Adrenal gland (tissue), 9 donors: ENCODE measurements at regions not wholly inside any gene's neighbourhood (a gene's known extent, or its start where the extent isn't known, plus 50 kb on each side); places are given as distances from the start of the nearest gene placed in this dataset.

ENCODE experiments used
- DNase-seq, 7 donors: peaks; one replicate each; pipeline ENCODE4 v3.0.0-alpha.2; 2019 to 2020
- H3K27ac ChIP-seq, 5 donors: fragments of 200-600 bp; sonication (generic) in 4 of 5; 1 replicate in 3 of 5; 2 replicates in 2 of 5; pipeline versions ENCODE4 v1.5.1 to v1.8.0; 2016 to 2020; ENCODE audit warnings: mild to moderate bottlenecking in 1 of 5
- H3K27me3 ChIP-seq: fragments of 200-600 bp; 2 replicates; pipeline ENCODE4 v1.8.0; 2021
- H3K36me3 ChIP-seq, 2 donors: fragments of 200-600 bp; replicated peaks in 1 of 2; 1 replicate in 1 of 2; 2 replicates in 1 of 2; pipeline versions ENCODE4 v1.5.1 to v1.8.0; 2018 to 2022
- H3K4me1 ChIP-seq, 2 donors: fragments of 200-600 bp; replicated peaks in 1 of 2; 1 replicate in 1 of 2; 2 replicates in 1 of 2; pipeline versions ENCODE4 v1.5.1 to v1.8.0; 2018 to 2021
- H3K4me3 ChIP-seq, 4 donors: fragments of 200-600 bp; sonication (generic) in 3 of 4; one replicate each; pipeline ENCODE4 v1.5.1; 2016 to 2018
- H3K9me3 ChIP-seq, 3 donors: fragments of 200-600 bp; sonication (generic) in 1 of 3; replicated peaks in 1 of 3; 1 replicate in 2 of 3; 2 replicates in 1 of 3; pipeline versions ENCODE4 v1.5.1 to v1.8.0; 2016 to 2021
- POLR2A ChIP-seq, 2 donors: fragments of 450-650 bp; IDR thresholded peaks; one replicate each; pipeline ENCODE4 v1.6.1; 2017; ENCODE audit warnings: antibody characterized with exemption in 2 of 2, mild to moderate bottlenecking in 2 of 2, moderate library complexity in 1 of 2
- WGBS, 4 donors: extraction: QIAGEN DNeasy Blood & Tissue Kit in 2 of 4; methylation state at CpG; one replicate each; pipeline versions ENCODE4 v1.1.5 to v1.1.7; 2013 to 2017; 5-methylcytosine and 5-hydroxymethylcytosine counted together
- intact Hi-C, 2 donors: fragments of 100-400 bp; cut with DNase I; formaldehyde crosslinking; loops; one replicate each; pipeline versions ENCODE4 v1.14.1 to v1.15.0; 2022 to 2023
- TF ChIP-seq, protein P1 (sequence below), 6 experiments: fragments of 450-650 bp in 4 of 6; fragments of 200-600 bp in 2 of 6; sonication (generic) in 1 of 6; IDR thresholded peaks; 1 replicate in 5 of 6; 2 replicates in 1 of 6; pipeline versions ENCODE4 v1.5.1 to v1.8.0; 2016 to 2021; ENCODE audit warnings: antibody characterized with exemption in 6 of 6, mild to moderate bottlenecking in 2 of 6, moderate library complexity in 1 of 6
- donor health status: healthy with polysubstance abuse.
- donor health status: Bipolar disorder and iron deficiency.
- donor health status: DM: yes; HTN: yes; CAD: no.
- donor health status: DM: no; HTN: no; CAD: no.
- donor health status: DM: no; HTN: no; CAD: no.

DNA sequence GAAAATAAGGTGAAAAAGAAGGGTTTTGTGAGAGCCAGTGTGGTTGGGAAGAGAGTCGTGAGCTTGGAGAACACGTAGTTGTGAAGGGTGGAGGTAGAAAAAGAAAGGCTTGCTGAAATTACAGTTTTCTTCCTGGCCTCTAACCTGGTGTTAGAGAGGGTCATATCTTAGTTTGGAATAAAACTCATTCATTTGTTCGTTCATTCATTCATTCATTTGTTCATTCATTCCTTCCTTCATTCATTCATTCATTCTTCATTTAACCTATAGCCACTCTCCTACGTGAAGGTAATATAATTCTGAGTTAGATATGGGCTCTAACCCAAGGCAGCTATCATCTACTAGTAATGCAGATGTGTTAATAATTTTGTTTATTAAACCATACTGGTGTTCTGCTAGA, 111.8 kb upstream of the ZNF521 start:
- DNase-seq, result no peak
- Histone ChIP-seq H3K27ac (no peak overlapping the region), H3K27me3 (no peaks in the 10 kb centered on the region), H3K9me3 (no peaks in the 10 kb centered on the region), H3K4me3 (no peak overlapping the region), H3K4me1 (peaks cover 7 to 12% of the 10 kb centered on the region in 2 donors), H3K36me3 (no peaks in the 10 kb centered on the region)
- intact Hi-C loops, result no loop called here
- no peak for TF ChIP-seq POLR2A (IDR thresholded peaks at IDR 0.05)
- TF ChIP-seq, protein P1, sequence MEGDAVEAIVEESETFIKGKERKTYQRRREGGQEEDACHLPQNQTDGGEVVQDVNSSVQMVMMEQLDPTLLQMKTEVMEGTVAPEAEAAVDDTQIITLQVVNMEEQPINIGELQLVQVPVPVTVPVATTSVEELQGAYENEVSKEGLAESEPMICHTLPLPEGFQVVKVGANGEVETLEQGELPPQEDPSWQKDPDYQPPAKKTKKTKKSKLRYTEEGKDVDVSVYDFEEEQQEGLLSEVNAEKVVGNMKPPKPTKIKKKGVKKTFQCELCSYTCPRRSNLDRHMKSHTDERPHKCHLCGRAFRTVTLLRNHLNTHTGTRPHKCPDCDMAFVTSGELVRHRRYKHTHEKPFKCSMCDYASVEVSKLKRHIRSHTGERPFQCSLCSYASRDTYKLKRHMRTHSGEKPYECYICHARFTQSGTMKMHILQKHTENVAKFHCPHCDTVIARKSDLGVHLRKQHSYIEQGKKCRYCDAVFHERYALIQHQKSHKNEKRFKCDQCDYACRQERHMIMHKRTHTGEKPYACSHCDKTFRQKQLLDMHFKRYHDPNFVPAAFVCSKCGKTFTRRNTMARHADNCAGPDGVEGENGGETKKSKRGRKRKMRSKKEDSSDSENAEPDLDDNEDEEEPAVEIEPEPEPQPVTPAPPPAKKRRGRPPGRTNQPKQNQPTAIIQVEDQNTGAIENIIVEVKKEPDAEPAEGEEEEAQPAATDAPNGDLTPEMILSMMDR (IDR thresholded peaks at IDR 0.05), result no peak
- WGBS, 4 donors, result 71 to 80% (median 75%) methylated on average over 4 of the region's 4 CpGs

DNA sequence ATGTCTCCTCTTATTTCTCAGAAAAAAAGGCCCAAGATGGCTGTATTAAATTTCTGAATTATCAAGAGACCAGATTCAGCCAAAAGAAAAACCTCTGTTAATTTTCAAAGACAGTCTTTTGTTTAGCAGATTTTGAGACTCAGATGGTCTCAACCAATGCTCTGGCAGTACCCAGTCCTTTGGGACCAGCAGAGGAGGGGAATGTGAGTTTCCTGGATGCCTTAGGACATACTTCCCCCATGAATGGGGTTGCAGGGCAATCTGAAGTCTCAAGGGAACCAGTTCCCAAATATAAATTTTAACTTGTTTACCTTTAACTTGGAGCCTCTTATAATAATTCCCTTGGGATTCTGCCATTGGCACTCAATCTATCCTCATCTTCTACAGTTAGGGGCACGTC, 107.8 kb upstream of the ZNF521 start:
- Histone ChIP-seq H3K4me1 (no peaks in the 10 kb centered on the region), H3K4me3 (no peak overlapping the region), H3K9me3 (no peaks in the 10 kb centered on the region), H3K27ac (no peak overlapping the region), H3K27me3 (no peaks in the 10 kb centered on the region), H3K36me3 (no peaks in the 10 kb centered on the region)
- WGBS, 4 donors, result 52 to 82% (median 79%) methylated on average over 1 of the region's 1 CpG
- TF ChIP-seq, protein P1 (IDR thresholded peaks at IDR 0.05), result no peak
- TF ChIP-seq POLR2A (IDR thresholded peaks at IDR 0.05), result no peak
- intact Hi-C loops, result no loop called here
- DNase-seq, result no peak

DNA sequence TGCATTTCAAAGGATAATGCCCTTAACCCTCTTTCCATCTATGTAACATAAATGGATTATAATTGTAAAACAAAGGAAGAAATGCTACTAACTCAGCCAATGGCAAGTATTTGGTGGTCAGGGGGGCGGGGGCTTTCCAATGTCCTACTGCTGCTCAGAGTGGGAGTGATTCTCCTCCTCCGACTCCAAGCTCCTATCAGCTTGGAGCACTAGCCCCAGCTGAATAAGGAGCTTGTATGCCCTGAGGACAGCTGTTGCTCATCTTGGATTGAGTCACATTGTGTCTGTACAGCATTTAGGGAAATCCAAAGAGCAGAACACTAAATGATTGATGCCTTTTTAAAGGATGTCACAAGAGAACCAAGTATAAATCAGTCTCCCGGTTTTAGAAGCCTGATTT, 105.6 kb upstream of the ZNF521 start:
- Histone ChIP-seq H3K4me1 (no peaks in the 10 kb centered on the region), H3K27ac (no peak overlapping the region), H3K36me3 (no peaks in the 10 kb centered on the region), H3K9me3 (no peaks in the 10 kb centered on the region), H3K27me3 (no peaks in the 10 kb centered on the region), H3K4me3 (no peak overlapping the region)
- DNase-seq, result peak in 2 of 7 donors; percentile 19 to 29
- TF ChIP-seq POLR2A (IDR thresholded peaks at IDR 0.05), result no peak
- TF ChIP-seq, protein P1 (IDR thresholded peaks at IDR 0.05), result no peak
- intact Hi-C loops, result no loop called here
- WGBS, 4 donors, result 39 to 62% (median 56%) methylated on average over 3 of the region's 3 CpGs

DNA sequence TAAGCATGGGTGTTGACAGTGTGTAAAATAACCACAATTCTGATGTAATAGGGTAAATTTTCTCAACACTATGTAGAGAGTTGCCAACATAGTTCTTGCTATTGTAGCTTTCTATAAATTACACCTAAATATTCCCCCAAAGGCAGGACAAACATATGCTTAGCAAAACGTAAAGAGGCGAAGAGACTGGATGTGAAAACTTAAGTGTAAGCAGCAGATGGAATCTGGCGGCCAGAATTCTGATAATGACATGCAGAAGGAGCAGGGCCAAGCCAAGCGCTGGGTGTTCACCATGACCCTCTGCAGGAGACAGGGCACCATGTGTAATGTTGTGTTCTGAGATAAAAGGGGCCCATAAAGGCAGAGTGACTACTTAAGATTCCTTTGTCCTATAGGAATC, 105.2 kb upstream of the ZNF521 start:
- no peaks in the 10 kb centered on the region for H3K27me3 ChIP-seq
- TF ChIP-seq, protein P1 (IDR thresholded peaks at IDR 0.05), result no peak
- no peak for TF ChIP-seq POLR2A (IDR thresholded peaks at IDR 0.05)
- intact Hi-C loops, result no loop called here
- no peaks in the 10 kb centered on the region for H3K36me3 ChIP-seq
- H3K9me3 ChIP-seq, result no peaks in the 10 kb centered on the region
- no peak for DNase-seq
- H3K4me1 ChIP-seq, result no peaks in the 10 kb centered on the region
- WGBS, 4 donors, result 85 to 90% (median 88%) methylated on average over 4 of the region's 4 CpGs
- H3K4me3 ChIP-seq, result no peak overlapping the region
- H3K27ac ChIP-seq, result no peak overlapping the region
